Astrocyte (in vitro differentiated cells and primary cell): ENCODE measurements at regions not wholly inside any gene's neighbourhood (a gene's known extent, or its start where the extent isn't known, plus 50 kb on each side); places are given as distances from the start of the nearest gene placed in this dataset.

ENCODE experiments used
- EZH2 ChIP-seq: IDR thresholded peaks from 2 replicates; pipeline ENCODE4 v1.6.1; 2012; ENCODE audit warnings: mild to moderate bottlenecking, low read length, inconsistent platforms; ENCODE audit not compliant: insufficient read depth
- TF ChIP-seq, protein P1 (sequence below): IDR thresholded peaks from 2 replicates; pipeline ENCODE4 v1.5.1; 2011; ENCODE audit warnings: low read depth, mild to moderate bottlenecking, inconsistent platforms, low read length, moderate library complexity; ENCODE audit not compliant: insufficient read depth

DNA sequence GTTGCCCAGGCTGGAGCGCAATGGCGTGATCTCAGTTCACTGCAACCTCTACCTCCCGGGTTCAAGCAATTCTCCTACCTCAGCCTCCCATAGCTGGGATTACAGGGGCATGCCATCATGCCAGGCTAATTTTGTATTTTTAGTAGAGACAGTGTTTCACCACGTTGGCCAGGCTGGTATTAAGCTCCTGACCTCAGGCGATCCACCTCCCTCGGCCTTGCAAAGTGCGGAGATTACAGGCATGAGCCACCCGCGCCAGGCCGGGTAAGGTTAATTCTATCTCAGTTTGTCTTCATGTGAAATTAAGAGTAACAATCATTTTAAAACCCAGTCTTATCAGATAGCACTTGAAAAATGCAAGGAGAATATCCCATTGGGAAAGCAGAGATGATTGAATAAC is 1681.7 kb upstream of the DDX18 start:
- TF ChIP-seq, protein P1, sequence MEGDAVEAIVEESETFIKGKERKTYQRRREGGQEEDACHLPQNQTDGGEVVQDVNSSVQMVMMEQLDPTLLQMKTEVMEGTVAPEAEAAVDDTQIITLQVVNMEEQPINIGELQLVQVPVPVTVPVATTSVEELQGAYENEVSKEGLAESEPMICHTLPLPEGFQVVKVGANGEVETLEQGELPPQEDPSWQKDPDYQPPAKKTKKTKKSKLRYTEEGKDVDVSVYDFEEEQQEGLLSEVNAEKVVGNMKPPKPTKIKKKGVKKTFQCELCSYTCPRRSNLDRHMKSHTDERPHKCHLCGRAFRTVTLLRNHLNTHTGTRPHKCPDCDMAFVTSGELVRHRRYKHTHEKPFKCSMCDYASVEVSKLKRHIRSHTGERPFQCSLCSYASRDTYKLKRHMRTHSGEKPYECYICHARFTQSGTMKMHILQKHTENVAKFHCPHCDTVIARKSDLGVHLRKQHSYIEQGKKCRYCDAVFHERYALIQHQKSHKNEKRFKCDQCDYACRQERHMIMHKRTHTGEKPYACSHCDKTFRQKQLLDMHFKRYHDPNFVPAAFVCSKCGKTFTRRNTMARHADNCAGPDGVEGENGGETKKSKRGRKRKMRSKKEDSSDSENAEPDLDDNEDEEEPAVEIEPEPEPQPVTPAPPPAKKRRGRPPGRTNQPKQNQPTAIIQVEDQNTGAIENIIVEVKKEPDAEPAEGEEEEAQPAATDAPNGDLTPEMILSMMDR = no peak
- TF ChIP-seq EZH2 = no peak
